RWPE2 (cell line): ENCODE measurements at regions not wholly inside any gene's neighbourhood (a gene's known extent, or its start where the extent isn't known, plus 50 kb on each side); places are given as distances from the start of the nearest gene placed in this dataset.
A peak's percentile ranks its signal among the peaks of the same experiment; 100 is the strongest.

Source experiments
- ATAC-seq: fragments of 200-7000 bp; cut with Tn5 transposase; 3 replicates; pipeline ENCODE4 v1.9.1; 2021; ENCODE audit warnings: low read depth
- DNase-seq: peaks from one replicate; pipeline ENCODE4 v3.0.0-alpha.2; 2020; ENCODE audit warnings: low spot score
- H3K27ac ChIP-seq: fragments of 450-650 bp; 2 replicates; pipeline ENCODE4 v1.5.1; 2017; ENCODE audit warnings: mild to moderate bottlenecking; ENCODE audit not compliant: poor library complexity, severe bottlenecking
- H3K27me3 ChIP-seq: fragments of 250-450 bp; sonication (Bioruptor Pico); 2 replicates; pipeline ENCODE4 v1.5.1; 2021; ENCODE audit warnings: mild to moderate bottlenecking, moderate library complexity; ENCODE audit not compliant: insufficient read depth, poor library complexity, severe bottlenecking
- H3K36me3 ChIP-seq: fragments of 250-450 bp; sonication (Bioruptor Pico); 2 replicates; pipeline ENCODE4 v1.5.1; 2020; ENCODE audit warnings: low read depth, mild to moderate bottlenecking, moderate library complexity
- H3K4me1 ChIP-seq: fragments of 250-450 bp; sonication (Bioruptor Pico); 2 replicates; pipeline ENCODE4 v1.5.1; 2021; ENCODE audit warnings: mild to moderate bottlenecking, moderate library complexity; ENCODE audit not compliant: insufficient read depth, poor library complexity, severe bottlenecking
- H3K4me3 ChIP-seq: fragments of 250-450 bp; sonication (Bioruptor Pico); 2 replicates; pipeline ENCODE4 v1.5.1; 2021; ENCODE audit warnings: mild to moderate bottlenecking, moderate library complexity; ENCODE audit not compliant: severe bottlenecking
- H3K9me3 ChIP-seq: fragments of 250-450 bp; sonication (Bioruptor Pico); 2 replicates; pipeline ENCODE4 v1.5.1; 2021; ENCODE audit warnings: mild to moderate bottlenecking, moderate library complexity; ENCODE audit not compliant: severe bottlenecking
- CTCF ChIP-seq: fragments of 450-650 bp; IDR thresholded peaks from one replicate; pipeline ENCODE4 v1.5.1; 2017; ENCODE audit warnings: mild to moderate bottlenecking, moderate library complexity; ENCODE audit not compliant: poor library complexity, severe bottlenecking

DNA sequence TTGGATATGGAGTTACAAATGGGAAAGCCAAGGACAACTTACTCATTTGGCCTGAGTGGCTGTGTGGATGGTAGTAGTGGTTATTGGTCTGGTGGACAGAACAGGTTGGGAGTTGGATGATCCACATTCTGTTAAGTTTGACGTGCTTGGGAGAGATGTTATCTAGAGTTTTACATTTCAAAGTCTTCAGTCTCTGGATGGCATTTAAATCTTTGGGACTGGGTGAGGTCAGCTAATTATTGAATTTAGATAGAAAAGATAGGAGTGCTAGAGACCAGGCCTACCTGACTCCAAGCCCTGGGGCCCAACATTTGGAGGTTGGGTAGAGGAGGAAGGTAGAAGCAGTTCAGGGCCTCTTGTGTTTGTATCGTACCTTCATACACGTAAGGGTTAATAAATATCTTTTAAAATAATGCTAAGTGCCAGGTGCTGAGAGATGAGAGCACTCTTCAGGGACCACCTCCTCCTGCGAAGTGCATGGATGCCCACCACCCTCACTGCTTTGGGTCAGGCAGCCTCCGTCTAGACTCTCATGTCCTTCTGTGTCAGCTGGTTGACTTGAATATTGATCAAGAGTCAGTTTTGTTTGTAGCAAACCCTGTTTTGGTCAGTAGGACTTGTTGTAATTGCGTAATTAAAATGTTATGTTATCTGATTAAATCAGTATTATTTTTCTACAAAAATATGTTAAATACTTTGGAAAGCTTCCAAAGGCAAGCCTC, 460.4 kb upstream of the RGS6 start:
- H3K27ac ChIP-seq, result peak overlapping the region; percentile 9
- peaks cover 22% of the 10 kb centered on the region for H3K4me1 ChIP-seq
- TF ChIP-seq CTCF, result no peak
- no peaks in the 10 kb centered on the region for H3K36me3 ChIP-seq
- H3K27me3 ChIP-seq, result no peaks in the 10 kb centered on the region
- DNase-seq (no peak), ATAC-seq (no peak)
- H3K4me3 ChIP-seq, result no peak overlapping the region
- H3K9me3 ChIP-seq, result no peaks in the 10 kb centered on the region

DNA sequence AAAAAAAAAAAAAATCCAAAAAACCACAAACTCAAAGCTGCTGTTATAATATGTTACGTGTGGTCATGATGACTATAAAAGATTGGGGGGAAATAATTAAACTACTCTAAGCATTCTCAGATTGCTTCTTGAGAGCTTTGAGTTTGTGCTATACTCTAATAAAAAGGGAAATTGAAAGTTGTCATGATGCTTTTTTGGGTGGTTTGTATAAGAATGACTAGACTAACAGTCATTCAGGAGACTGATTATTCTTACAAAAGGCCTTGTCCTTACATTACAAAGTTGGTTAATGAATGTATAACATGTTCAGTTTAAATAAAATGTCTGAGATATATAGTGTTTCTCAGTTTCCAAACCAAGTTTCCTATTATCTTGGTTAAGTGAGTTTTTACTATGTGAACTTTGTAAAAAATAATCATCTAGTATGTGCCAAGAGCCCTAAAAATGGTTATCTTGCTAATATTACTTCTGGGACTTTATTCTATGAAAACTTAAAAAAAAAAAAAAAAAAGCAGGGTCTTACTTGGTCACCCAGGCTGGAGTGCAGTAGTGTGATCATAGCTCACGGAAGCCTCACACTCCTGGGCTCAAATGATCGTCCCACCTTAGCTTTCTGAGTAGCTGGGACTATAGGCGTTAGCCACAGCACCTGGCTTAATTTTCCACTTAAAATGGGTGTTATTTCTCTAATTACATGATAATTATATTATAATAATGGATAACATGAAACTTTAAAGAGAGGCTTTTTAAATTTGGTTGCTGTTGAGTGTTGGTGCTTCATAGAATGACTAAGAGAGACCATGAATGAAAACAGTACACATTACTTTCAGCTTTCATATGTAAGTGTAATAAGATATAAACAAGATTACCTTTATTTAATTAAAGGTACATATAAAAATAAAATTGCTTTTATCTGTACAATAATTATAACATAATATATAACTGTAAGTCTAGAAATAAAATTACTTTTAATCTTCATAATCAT, 459.6 kb upstream of the RGS6 start:
- 0 out of 3 replicates have a peak, but pooled peaks have one; percentile 27 for ATAC-seq
- Histone ChIP-seq H3K9me3 (no peaks in the 10 kb centered on the region), H3K27me3 (no peaks in the 10 kb centered on the region), H3K4me3 (no peak overlapping the region), H3K36me3 (no peaks in the 10 kb centered on the region), H3K4me1 (peaks cover 22% of the 10 kb centered on the region), H3K27ac (peak overlapping the region; percentile 9)
- DNase-seq, result no peak
- no peak for TF ChIP-seq CTCF

DNA sequence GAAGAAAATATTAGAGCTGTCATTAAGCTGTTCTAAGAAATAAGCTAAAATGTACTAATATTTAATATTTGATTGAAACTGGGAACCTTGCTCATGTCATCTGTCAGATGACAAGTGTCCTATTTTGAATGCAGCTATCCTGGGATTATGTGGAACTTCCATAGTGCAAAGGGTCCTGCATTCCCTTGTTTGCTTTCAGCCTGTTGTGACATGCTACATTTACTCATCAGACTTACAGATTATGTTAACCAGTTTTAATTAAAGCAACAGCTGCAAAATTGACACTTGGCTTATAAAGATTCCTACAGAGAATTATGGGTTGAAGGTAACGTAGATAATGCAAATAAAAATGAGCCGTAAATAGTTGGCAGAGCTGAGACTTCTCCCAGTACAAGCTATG, 458.4 kb upstream of the RGS6 start:
- no peaks in the 10 kb centered on the region for H3K36me3 ChIP-seq
- DNase-seq (no peak), ATAC-seq (peak; percentile 52; the same call in 2 of the 3 replicates)
- H3K4me1 ChIP-seq, result peaks cover 32% of the 10 kb centered on the region
- H3K9me3 ChIP-seq, result no peaks in the 10 kb centered on the region
- TF ChIP-seq CTCF, result no peak
- no peak overlapping the region for H3K4me3 ChIP-seq
- H3K27me3 ChIP-seq, result no peaks in the 10 kb centered on the region
- no peak overlapping the region for H3K27ac ChIP-seq

GRCh38 chr14:71474301-71475265, 457.6 kb upstream of the RGS6 start:
- TF ChIP-seq CTCF, result no peak
- no peak for ATAC-seq
- DNase-seq, result no peak
- H3K36me3 ChIP-seq, result no peaks in the 10 kb centered on the region
- no peak overlapping the region for H3K4me3 ChIP-seq
- H3K27ac ChIP-seq, result no peak overlapping the region
- H3K27me3 ChIP-seq, result no peaks in the 10 kb centered on the region
- peaks cover 32% of the 10 kb centered on the region for H3K4me1 ChIP-seq
- H3K9me3 ChIP-seq, result no peaks in the 10 kb centered on the region
